ENCODE measurements at regions not wholly inside any gene's neighbourhood (a gene's known extent, or its start where the extent isn't known, plus 50 kb on each side); places are given as distances from the start of the nearest gene placed in this dataset.
A peak's percentile ranks its signal among the peaks of the same experiment; 100 is the strongest.

- no peak for TF ChIP-seq HNF4A (conservative IDR thresholded peaks at IDR 0.05)
- no peak for TF ChIP-seq HNF4G (IDR thresholded peaks at IDR 0.05)
- no peak for TF ChIP-seq REST (IDR thresholded peaks at IDR 0.05)
- no peak overlapping the region for H3K9ac ChIP-seq (ENCODE audit: low read depth in 1 of 2, low read length in 2 of 2)
- no peak for DNase-seq (ENCODE audit: low spot score)
- no peak overlapping the region for H3K4me3 ChIP-seq (ENCODE audit: low read depth in 1 of 3, low read length in 3 of 3)
- no peak overlapping the region for H3K27ac ChIP-seq (ENCODE audit: low read depth in 1 of 2, low read length in 2 of 2)
- H3K9me3 ChIP-seq (ENCODE audit: control insufficient read depth in 4 of 4, low read length in 3 of 4): no peaks in the 10 kb centered on the region
- no peaks in the 10 kb centered on the region for H3K36me3 ChIP-seq (ENCODE audit: control insufficient read depth in 4 of 4, insufficient read depth in 3 of 4, low read depth in 1 of 4, low read length in 3 of 4)
- H3K4me1 ChIP-seq (ENCODE audit: control insufficient read depth in 4 of 4, insufficient read depth in 4 of 4, low read length in 3 of 4): peaks cover 0 to 5% (median 0%) of the 10 kb centered on the region in 4 donors
- H3K27me3 ChIP-seq (ENCODE audit: control insufficient read depth in 4 of 4, insufficient read depth in 4 of 4, low read length in 3 of 4): no peaks in the 10 kb centered on the region
- WGBS: 89% methylated on average over 4 of the region's 4 CpGs
Observed at GRCh38 chr4:153081693-153082092, 122.5 kb upstream of the TRIM2 start.

GRCh38 chr4:153082322-153083301 lies 121.6 kb upstream of the TRIM2 start:
- Histone ChIP-seq H3K4me1 (ENCODE audit: control insufficient read depth in 4 of 4, insufficient read depth in 4 of 4, low read length in 3 of 4) (peaks cover 0 to 5% (median 0%) of the 10 kb centered on the region in 4 donors), H3K36me3 (ENCODE audit: control insufficient read depth in 4 of 4, insufficient read depth in 3 of 4, low read depth in 1 of 4, low read length in 3 of 4) (no peaks in the 10 kb centered on the region), H3K4me3 (ENCODE audit: low read depth in 1 of 3, low read length in 3 of 3) (no peak overlapping the region), H3K27ac (ENCODE audit: low read depth in 1 of 2, low read length in 2 of 2) (no peak overlapping the region), H3K9ac (ENCODE audit: low read depth in 1 of 2, low read length in 2 of 2) (no peak overlapping the region), H3K27me3 (ENCODE audit: control insufficient read depth in 4 of 4, insufficient read depth in 4 of 4, low read length in 3 of 4) (no peaks in the 10 kb centered on the region), H3K9me3 (ENCODE audit: control insufficient read depth in 4 of 4, low read length in 3 of 4) (no peaks in the 10 kb centered on the region)
- WGBS: 85% methylated on average over 15 of the region's 15 CpGs
- TF ChIP-seq REST (IDR thresholded peaks at IDR 0.05): no peak
- no peak for TF ChIP-seq GABPA (IDR thresholded peaks at IDR 0.05 in 1 of 2, conservative IDR thresholded peaks at IDR 0.05 in 1 of 2)
- DNase-seq (ENCODE audit: low spot score): no peak

- no peaks in the 10 kb centered on the region for H3K9me3 ChIP-seq (ENCODE audit: control insufficient read depth in 4 of 4, low read length in 3 of 4)
- no peaks in the 10 kb centered on the region for H3K27me3 ChIP-seq (ENCODE audit: control insufficient read depth in 4 of 4, insufficient read depth in 4 of 4, low read length in 3 of 4)
- TF ChIP-seq FOXA1 (IDR thresholded peaks at IDR 0.05): no peak
- no peak for TF ChIP-seq NR2F2 (IDR thresholded peaks at IDR 0.05)
- no peak for TF ChIP-seq ATF3 (IDR thresholded peaks at IDR 0.05)
- TF ChIP-seq RAD21 (IDR thresholded peaks at IDR 0.05): peak; percentile 81 to 88
- TF ChIP-seq CTCF (IDR thresholded peaks at IDR 0.05; ENCODE audit: low read depth, low read length, missing input control): peak; percentile 54
- TF ChIP-seq HNF4G (IDR thresholded peaks at IDR 0.05): no peak
- peak; percentile 56 for DNase-seq (ENCODE audit: low spot score)
- no peak overlapping the region for H3K9ac ChIP-seq (ENCODE audit: low read depth in 1 of 2, low read length in 2 of 2)
- no peaks in the 10 kb centered on the region for H3K36me3 ChIP-seq (ENCODE audit: control insufficient read depth in 4 of 4, insufficient read depth in 3 of 4, low read depth in 1 of 4, low read length in 3 of 4)
- no peak overlapping the region for H3K4me3 ChIP-seq (ENCODE audit: low read depth in 1 of 3, low read length in 3 of 3)
- 24% methylated on average over 7 of the region's 7 CpGs for WGBS
- H3K27ac ChIP-seq (ENCODE audit: low read depth in 1 of 2, low read length in 2 of 2): no peak overlapping the region
- H3K4me1 ChIP-seq (ENCODE audit: control insufficient read depth in 4 of 4, insufficient read depth in 4 of 4, low read length in 3 of 4): peaks cover 0 to 5% (median 0%) of the 10 kb centered on the region in 4 donors
Observed at GRCh38 chr4:153083447-153083947, 120.7 kb upstream of the TRIM2 start.
